Right lobe of liver (tissue), 6 donors: ENCODE measurements at regions not wholly inside any gene's neighbourhood (a gene's known extent, or its start where the extent isn't known, plus 50 kb on each side); places are given as distances from the start of the nearest gene placed in this dataset.
"Not testable (repeated sequence)": the region's sequence is repeated elsewhere in the genome, so short reads cannot be mapped to it uniquely, and the experiment has no call there.

Source experiments
- ATAC-seq, 4 donors: fragments of 200-7000 bp; cut with Tn5 transposase; one replicate each; pipeline ENCODE4 v1.9.1; 2020; ENCODE audit warnings: mild to moderate bottlenecking in 4 of 4, moderate library complexity in 4 of 4
- DNase-seq, 3 donors: peaks; one replicate each; pipeline ENCODE4 v3.0.0-alpha.2; 2020
- H3K27ac ChIP-seq, 3 donors: fragments of 200-600 bp; one replicate each; pipeline ENCODE4 v1.8.0; 2022
- H3K27me3 ChIP-seq, 2 donors: fragments of 200-600 bp; one replicate each; pipeline ENCODE4 v1.8.0; 2022
- H3K36me3 ChIP-seq, 4 donors: fragments of 200-600 bp; sonication (generic) in 1 of 4; one replicate each; pipeline versions ENCODE4 v1.5.1 to v1.8.0; 2017 to 2022; ENCODE audit warnings: control low read depth in 1 of 4
- H3K4me1 ChIP-seq, 4 donors: fragments of 200-600 bp; sonication (generic) in 1 of 4; one replicate each; pipeline versions ENCODE4 v1.5.1 to v1.8.0; 2017 to 2022; ENCODE audit warnings: control low read depth in 1 of 4
- H3K4me3 ChIP-seq, 3 donors: fragments of 200-600 bp; one replicate each; pipeline ENCODE4 v1.8.0; 2022
- H3K9me3 ChIP-seq, 4 donors: fragments of 200-600 bp; sonication (generic) in 1 of 4; one replicate each; pipeline versions ENCODE4 v1.5.1 to v1.8.0; 2017 to 2022; ENCODE audit warnings: control low read depth in 1 of 4
- CTCF ChIP-seq, 4 donors: fragments of 200-600 bp in 3 of 4; fragments of 450-650 bp in 1 of 4; IDR thresholded peaks; one replicate each; pipeline versions ENCODE4 v1.5.1 to v1.8.0; 2016 to 2022; ENCODE audit warnings: antibody characterized with exemption in 4 of 4, mild to moderate bottlenecking in 2 of 4
- POLR2A ChIP-seq: fragments of 450-650 bp; IDR thresholded peaks from one replicate; pipeline ENCODE4 v1.6.1; 2017; ENCODE audit warnings: antibody characterized with exemption, mild to moderate bottlenecking
- WGBS: methylation state at CpG from one replicate; pipeline ENCODE4 v1.1.6; 2018; ENCODE audit warnings: low coverage, low lambda C conversion rate; ENCODE audit not compliant: insufficient coverage; ENCODE audit errors: missing lambda C conversion rate; 5-methylcytosine and 5-hydroxymethylcytosine counted together
- intact Hi-C, 2 donors: fragments of 100-400 bp; cut with DNase I; formaldehyde crosslinking; loops; one replicate each; pipeline versions ENCODE4 v1.11.2 to v1.14.1; 2022
- donor health status: DM: no; HTN: yes; CAD: no.
- donor health status: DM: no; HTN: no; CAD: no.
- donor health status: DM: no; HTN: no; CAD: no.
- donor health status: DM: no; HTN: yes; CAD: no.
- donor health status: DM: no; HTN: yes; CAD: no.

- not testable (repeated sequence) for H3K27me3 ChIP-seq
Observed at GRCh38 chr12:131303576-131303975, 349.9 kb downstream of the ADGRD1 start.

GRCh38 chr12:131304642-131305041, 350.9 kb downstream of the ADGRD1 start:
- WGBS, result no CpG with 5 or more reads among the region's 6 CpGs
- intact Hi-C loops, ATAC-seq: not testable (repeated sequence)

More at GRCh38 chr12:131303576-131303975, 349.9 kb downstream of the ADGRD1 start:
- H3K9me3 ChIP-seq, ATAC-seq, H3K4me3 ChIP-seq, H3K27ac ChIP-seq, intact Hi-C loops, H3K36me3 ChIP-seq, DNase-seq, H3K4me1 ChIP-seq: not testable (repeated sequence)
- 29% methylated on average over 2 of the region's 5 CpGs for WGBS

GRCh38 chr12:131309700-131310099, 356.0 kb downstream of the ADGRD1 start:
- Histone ChIP-seq H3K27ac (no peak overlapping the region), H3K4me1 (no peaks in the 10 kb centered on the region), H3K4me3 (no peak overlapping the region), H3K9me3 (no peaks in the 10 kb centered on the region), H3K36me3 (no peaks in the 10 kb centered on the region), H3K27me3 (no peaks in the 10 kb centered on the region)
- TF ChIP-seq POLR2A, result no peak
- DNase-seq (no peak), ATAC-seq (no peak)
- 59% methylated on average over 5 of the region's 5 CpGs for WGBS
- intact Hi-C loops, result loop anchor here in 1 of 2 donors (5.0 kb wide), 1 partner anchor 333 kb away; no protein-coding TSS in a partner anchor

More at GRCh38 chr12:131304642-131305041, 350.9 kb downstream of the ADGRD1 start:
- H3K4me3 ChIP-seq, H3K27ac ChIP-seq, H3K27me3 ChIP-seq, H3K36me3 ChIP-seq, DNase-seq, H3K9me3 ChIP-seq, H3K4me1 ChIP-seq: not testable (repeated sequence)

GRCh38 chr12:131310227-131310969, 356.7 kb downstream of the ADGRD1 start:
- ATAC-seq, H3K27me3 ChIP-seq, H3K4me1 ChIP-seq, DNase-seq, H3K27ac ChIP-seq, H3K9me3 ChIP-seq, H3K36me3 ChIP-seq, H3K4me3 ChIP-seq: not testable (repeated sequence)
- intact Hi-C loops, result loop anchor here in 1 of 2 donors (5.0 kb wide), 1 partner anchor 332 kb away; no protein-coding TSS in a partner anchor
- WGBS, result 60% methylated on average over 15 of the region's 22 CpGs

- WGBS, result 9% methylated on average over 7 of the region's 12 CpGs
- not testable (repeated sequence) for H3K36me3 ChIP-seq, DNase-seq, H3K4me3 ChIP-seq, H3K27ac ChIP-seq, H3K27me3 ChIP-seq, H3K9me3 ChIP-seq, H3K4me1 ChIP-seq
- peak in 1 of 4 donors; percentile 24 for ATAC-seq
- intact Hi-C loops, result loop anchor here in 1 of 2 donors (5.0 kb wide), 1 partner anchor 331 kb away; no protein-coding TSS in a partner anchor
Observed at GRCh38 chr12:131311279-131311722, 357.6 kb downstream of the ADGRD1 start.

GRCh38 chr12:131311764-131312163, 358.1 kb downstream of the ADGRD1 start:
- ATAC-seq (no peak), DNase-seq (no peak)
- Histone ChIP-seq H3K27ac (no peak overlapping the region), H3K9me3 (no peaks in the 10 kb centered on the region), H3K27me3 (no peaks in the 10 kb centered on the region), H3K36me3 (no peaks in the 10 kb centered on the region), H3K4me3 (no peak overlapping the region), H3K4me1 (no peaks in the 10 kb centered on the region)
- no peak for TF ChIP-seq POLR2A
- no peak for TF ChIP-seq CTCF (IDR thresholded peaks at IDR 0.05)
- WGBS, result 29% methylated on average over 9 of the region's 10 CpGs
- intact Hi-C loops, result loop anchor here in 1 of 2 donors (5.0 kb wide), 1 partner anchor 331 kb away; no protein-coding TSS in a partner anchor

- not testable (repeated sequence) for H3K27ac ChIP-seq, H3K27me3 ChIP-seq, H3K36me3 ChIP-seq, H3K9me3 ChIP-seq, ATAC-seq, DNase-seq, H3K4me3 ChIP-seq, H3K4me1 ChIP-seq
- 42% methylated on average over 5 of the region's 9 CpGs for WGBS
- intact Hi-C loops, result loop anchor here in 1 of 2 donors (5.0 kb wide), 1 partner anchor 330 kb away; no protein-coding TSS in a partner anchor
Observed at GRCh38 chr12:131312382-131312781, 358.7 kb downstream of the ADGRD1 start.
